ENCODE measurements at regions not wholly inside any gene's neighbourhood (a gene's known extent, or its start where the extent isn't known, plus 50 kb on each side); places are given as distances from the start of the nearest gene placed in this dataset.

DNA sequence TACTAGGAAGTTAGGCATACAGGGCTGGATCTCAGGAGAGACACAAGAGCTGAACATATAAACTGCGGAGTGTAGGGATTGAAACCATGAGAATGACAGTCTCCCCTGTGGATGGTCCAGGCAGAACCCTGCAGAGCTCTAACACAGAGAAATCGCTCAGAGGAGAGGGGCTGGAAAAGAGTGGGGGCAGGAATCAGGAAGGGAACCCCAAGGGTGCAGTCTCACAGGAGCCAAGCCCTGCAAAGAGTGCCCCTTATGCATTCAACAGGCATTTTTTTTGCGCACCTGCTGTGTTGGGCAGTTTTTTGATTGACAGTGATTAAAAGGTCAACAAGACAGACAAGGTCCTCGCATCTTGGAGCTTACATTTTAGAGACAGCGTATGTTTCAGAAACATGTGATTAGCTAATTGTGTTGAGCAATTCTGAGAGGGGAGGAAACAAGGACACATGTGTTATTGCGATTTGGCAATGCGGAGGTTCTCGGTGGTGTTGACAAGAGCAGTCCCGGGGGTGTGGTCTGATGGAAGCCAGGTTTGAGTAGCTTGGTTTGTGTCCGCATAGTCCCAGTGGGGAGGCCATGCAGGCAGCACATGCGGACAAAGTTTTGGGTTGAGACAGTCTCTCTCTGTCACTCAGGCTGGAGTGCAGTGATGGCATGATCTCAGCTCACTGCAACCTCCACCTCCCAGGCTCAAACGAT lies 182.6 kb upstream of the IRS2 start:
- no peak for TF ChIP-seq CTCF (IDR thresholded peaks at IDR 0.05; ENCODE audit: extremely low read depth, insufficient read depth, missing control alignments)
- in situ Hi-C loops (cut with MboI; ENCODE audit: low pct_unique_long_range_greater_than_20kb, low sequenced_read_pairs, unreplicated experiment): no loop called here
- no peak for DNase-seq (ENCODE audit: low spot score)

DNA sequence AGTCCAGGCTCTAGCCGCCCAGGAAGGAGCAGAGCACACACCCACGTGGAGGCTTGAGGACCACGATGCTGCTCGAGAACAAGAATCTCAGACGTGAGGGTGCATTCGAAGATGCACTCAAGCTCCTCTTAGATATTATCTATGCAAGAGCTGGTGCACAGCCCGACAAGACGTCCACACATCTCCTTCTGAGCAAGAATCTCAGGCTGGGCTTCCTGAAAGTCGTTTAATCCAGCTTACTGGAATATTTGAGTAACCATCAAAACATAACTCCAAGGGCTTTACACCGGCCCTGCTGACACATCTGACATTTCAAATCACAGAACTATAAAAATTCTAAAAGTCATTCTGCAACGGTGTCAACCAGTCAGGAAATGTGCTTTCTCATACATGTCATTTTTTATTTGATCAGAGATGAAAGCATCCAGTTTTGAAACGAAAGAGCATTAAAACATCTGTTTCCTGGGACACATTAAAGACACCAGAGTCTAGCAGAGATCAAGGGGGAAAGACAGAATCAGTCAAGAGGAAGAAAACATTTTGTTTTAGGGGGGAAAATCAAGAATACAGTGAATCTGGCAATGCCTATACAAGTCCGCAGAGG lies 177.7 kb upstream of the IRS2 start:
- no peak for DNase-seq (ENCODE audit: low spot score)
- in situ Hi-C loops (cut with MboI; ENCODE audit: low pct_unique_long_range_greater_than_20kb, low sequenced_read_pairs, unreplicated experiment): no loop called here
- TF ChIP-seq CTCF (IDR thresholded peaks at IDR 0.05; ENCODE audit: extremely low read depth, insufficient read depth, missing control alignments): no peak

GRCh38 chr13:109963384-109963783 lies 177.0 kb upstream of the IRS2 start:
- in situ Hi-C loops (cut with MboI; ENCODE audit: low pct_unique_long_range_greater_than_20kb, low sequenced_read_pairs, unreplicated experiment): no loop called here
- TF ChIP-seq CTCF (IDR thresholded peaks at IDR 0.05; ENCODE audit: extremely low read depth, insufficient read depth, missing control alignments): no peak
- no peak for DNase-seq (ENCODE audit: low spot score)

GRCh38 chr13:109959903-109960302 lies 173.5 kb upstream of the IRS2 start:
- DNase-seq (ENCODE audit: low spot score): no peak

DNA sequence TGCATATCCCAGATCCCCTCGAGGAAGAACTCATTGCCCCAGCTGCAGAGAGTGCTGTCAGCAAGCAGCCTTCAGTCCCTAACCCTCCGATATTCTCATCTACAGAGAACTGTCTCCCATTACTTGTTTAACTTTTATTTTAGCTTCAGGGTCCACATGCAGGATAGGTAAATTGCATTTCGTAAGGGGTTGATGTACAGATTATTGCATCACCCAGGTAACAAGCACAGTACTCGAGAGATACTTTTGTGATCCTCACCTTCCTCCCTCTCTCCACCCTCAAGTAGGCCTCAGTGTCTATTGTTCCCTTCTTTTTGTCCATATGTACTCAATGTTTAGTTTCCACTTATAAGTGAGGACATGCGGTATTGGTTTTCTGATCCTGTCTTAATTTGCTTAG lies 171.5 kb upstream of the IRS2 start:
- in situ Hi-C loops (cut with MboI; ENCODE audit: low pct_unique_long_range_greater_than_20kb, low sequenced_read_pairs, unreplicated experiment): no loop called here
- TF ChIP-seq CTCF (IDR thresholded peaks at IDR 0.05; ENCODE audit: extremely low read depth, insufficient read depth, missing control alignments): no peak
- DNase-seq (ENCODE audit: low spot score): no peak

More at GRCh38 chr13:109959903-109960302, 173.5 kb upstream of the IRS2 start:
- in situ Hi-C loops (cut with MboI; ENCODE audit: low pct_unique_long_range_greater_than_20kb, low sequenced_read_pairs, unreplicated experiment): no loop called here
- TF ChIP-seq CTCF (IDR thresholded peaks at IDR 0.05; ENCODE audit: extremely low read depth, insufficient read depth, missing control alignments): no peak

- no peak for DNase-seq (ENCODE audit: low spot score)
- no peak for TF ChIP-seq CTCF (IDR thresholded peaks at IDR 0.05; ENCODE audit: extremely low read depth, insufficient read depth, missing control alignments)
- in situ Hi-C loops (cut with MboI; ENCODE audit: low pct_unique_long_range_greater_than_20kb, low sequenced_read_pairs, unreplicated experiment): no loop called here
These were observed 169.2 kb upstream of the IRS2 start for GRCh38 chr13:109955598-109955997.

All from GM13977 (cell line).